Stomach (tissue), 4 donors: ENCODE measurements at regions not wholly inside any gene's neighbourhood (a gene's known extent, or its start where the extent isn't known, plus 50 kb on each side); places are given as distances from the start of the nearest gene placed in this dataset.
A peak's percentile ranks its signal among the peaks of the same experiment; 100 is the strongest.

ENCODE experiments used
- CTCF ChIP-seq, 7 experiments: fragments of 450-650 bp in 4 of 7; fragments of 200-600 bp in 3 of 7; sonication (generic) in 3 of 7; IDR thresholded peaks; one replicate each; pipeline ENCODE4 v1.5.1; 2016 to 2019; ENCODE audit warnings: antibody characterized with exemption in 7 of 7, control low read depth in 2 of 7, mild to moderate bottlenecking in 1 of 7
- EP300 ChIP-seq: sonication (generic); formaldehyde crosslinking; IDR thresholded peaks from one replicate; pipeline ENCODE4 v1.6.1; 2017; ENCODE audit warnings: antibody characterized with exemption
- POLR2A ChIP-seq, 4 donors: fragments of 450-650 bp; IDR thresholded peaks; one replicate each; pipeline ENCODE4 v1.6.1; 2016; ENCODE audit warnings: antibody characterized with exemption in 4 of 4, control low read depth in 2 of 4, mild to moderate bottlenecking in 1 of 4, moderate library complexity in 1 of 4
- POLR2AphosphoS5 ChIP-seq, 3 donors: sonication (generic); formaldehyde crosslinking; IDR thresholded peaks; one replicate each; pipeline ENCODE4 v1.6.1; 2016; ENCODE audit warnings: antibody characterized with exemption in 3 of 3

GRCh38 chr4:129641179-129641578 lies 545.2 kb downstream of the C4orf33 start:
- peak in 5 of 7 experiments; percentile 42 to 82 (median 68) for TF ChIP-seq CTCF (IDR thresholded peaks at IDR 0.05)
- no peak for TF ChIP-seq POLR2AphosphoS5 (IDR thresholded peaks at IDR 0.05)
- TF ChIP-seq POLR2A (IDR thresholded peaks at IDR 0.05), result no peak
- no peak for TF ChIP-seq EP300
